Right lobe of liver (tissue), 4 donors: ENCODE measurements at regions not wholly inside any gene's neighbourhood (a gene's known extent, or its start where the extent isn't known, plus 50 kb on each side); places are given as distances from the start of the nearest gene placed in this dataset.

Source experiments
- CTCF ChIP-seq, 4 donors: fragments of 200-600 bp in 3 of 4; fragments of 450-650 bp in 1 of 4; IDR thresholded peaks; one replicate each; pipeline versions ENCODE4 v1.5.1 to v1.8.0; 2016 to 2022; ENCODE audit warnings: antibody characterized with exemption in 4 of 4, mild to moderate bottlenecking in 2 of 4
- POLR2A ChIP-seq: fragments of 450-650 bp; IDR thresholded peaks from one replicate; pipeline ENCODE4 v1.6.1; 2017; ENCODE audit warnings: antibody characterized with exemption, mild to moderate bottlenecking
- donor health status: DM: no; HTN: no; CAD: no.
- donor health status: DM: no; HTN: no; CAD: no.
- donor health status: DM: no; HTN: yes; CAD: no.

- TF ChIP-seq CTCF (IDR thresholded peaks at IDR 0.05) (no peak), POLR2A (no peak)
Observed at GRCh38 chr3:109607897-109608296, 270.6 kb upstream of the DPPA4 start.
